ENCODE measurements at regions not wholly inside any gene's neighbourhood (a gene's known extent, or its start where the extent isn't known, plus 50 kb on each side); places are given as distances from the start of the nearest gene placed in this dataset.
"Not testable (repeated sequence)": the region's sequence is repeated elsewhere in the genome, so short reads cannot be mapped to it uniquely, and the experiment has no call there.

DNA sequence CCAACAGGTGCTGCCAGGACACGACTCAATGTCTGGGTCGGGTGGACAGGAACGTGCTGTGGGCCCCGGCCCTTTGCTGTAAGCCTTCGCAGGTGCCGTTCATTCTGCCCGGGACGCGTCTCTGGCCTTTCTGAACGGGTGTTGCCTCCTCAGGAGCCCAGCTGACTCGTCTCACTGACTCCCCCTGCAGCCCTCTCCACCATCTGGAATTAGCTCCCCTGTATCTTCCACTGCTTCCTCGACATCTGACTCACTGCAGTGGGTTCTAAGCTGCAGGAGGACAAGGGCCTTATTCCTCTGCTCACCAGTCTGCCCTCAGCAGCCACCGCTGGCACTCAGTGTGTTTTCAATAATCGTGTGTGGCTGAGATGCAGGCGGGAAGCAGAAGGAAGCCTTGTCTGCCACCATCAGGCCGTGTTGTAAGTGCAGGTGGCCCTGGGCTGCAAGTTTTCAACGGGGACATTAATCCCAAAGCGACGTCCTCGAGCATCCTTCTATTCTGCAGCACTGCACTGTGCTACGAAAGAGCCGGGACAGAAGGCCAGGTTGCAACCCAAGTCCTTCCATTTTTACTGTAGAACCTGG, 256.2 kb downstream of the FOXL1 start:
- no peak for DNase-seq (ENCODE audit: low spot score)

DNA sequence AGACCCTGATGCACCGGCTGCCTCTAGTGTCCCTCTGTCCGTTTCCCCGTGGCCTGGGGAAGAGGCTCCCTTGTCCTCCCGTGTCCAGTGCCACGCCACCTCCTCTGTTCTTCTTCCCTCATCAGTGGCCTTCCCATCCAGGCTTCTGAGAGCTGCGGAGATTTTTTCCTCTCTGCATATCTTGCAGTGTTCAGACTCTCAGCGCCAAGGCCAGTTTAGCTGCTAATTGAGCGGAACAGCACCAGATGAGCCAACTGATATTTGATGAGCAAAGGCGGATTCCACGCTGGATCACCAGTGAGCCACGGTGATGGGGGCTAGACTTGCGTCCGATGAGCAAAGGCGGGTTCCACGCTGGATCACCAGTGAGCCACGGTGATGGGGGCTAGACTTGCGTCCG, 257.6 kb downstream of the FOXL1 start:
- DNase-seq (ENCODE audit: low spot score): no peak

DNA sequence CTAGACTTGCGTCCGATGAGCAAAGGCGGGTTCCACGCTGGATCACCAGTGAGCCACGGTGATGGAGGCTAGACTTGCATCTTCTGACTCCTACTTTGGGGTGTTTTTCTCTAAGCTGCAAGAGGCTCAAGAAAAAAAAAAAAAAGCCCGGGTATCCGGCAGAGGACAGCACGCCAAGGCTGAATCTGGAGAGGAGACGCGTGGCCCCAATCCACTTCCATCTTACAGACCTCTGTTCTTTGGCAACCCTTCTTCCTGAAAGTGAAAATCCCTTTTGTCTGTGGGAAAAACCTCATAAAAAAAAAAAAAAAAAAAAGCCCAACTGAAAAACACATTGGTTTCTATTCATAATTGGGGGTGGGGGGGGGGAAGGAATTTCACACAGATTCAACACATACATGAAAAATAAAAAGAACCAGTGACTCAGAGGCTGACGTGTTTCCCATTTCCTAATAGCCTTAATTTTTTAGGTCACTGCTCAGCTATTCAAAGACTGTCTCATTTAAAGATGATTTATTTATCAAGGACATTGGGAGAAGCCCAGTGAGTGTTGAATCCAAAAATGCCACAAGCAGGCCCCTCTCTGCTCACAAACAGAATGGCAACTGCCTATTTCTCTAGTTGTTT, 258.3 kb downstream of the FOXL1 start:
- peak; percentile 79 for DNase-seq (ENCODE audit: low spot score)

DNA sequence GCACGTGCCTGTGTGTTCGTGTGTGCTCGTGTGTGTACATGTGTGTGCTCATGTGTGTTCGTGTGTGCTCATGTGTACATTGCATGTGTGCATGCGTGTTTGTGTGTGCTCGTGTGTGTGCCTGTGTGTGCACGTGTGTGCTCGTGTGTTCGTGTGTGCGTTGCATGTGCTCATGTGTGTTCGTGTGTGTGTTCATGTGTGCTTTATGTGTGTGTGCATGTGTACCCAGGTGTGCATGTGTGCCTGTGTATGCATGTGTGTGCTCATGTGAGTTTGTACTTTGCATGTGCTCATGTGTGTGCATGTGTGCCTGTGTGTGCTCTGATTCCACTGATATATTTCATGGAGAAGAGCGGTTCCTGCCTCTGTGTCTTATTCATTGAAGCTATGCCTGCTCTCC, 265.5 kb downstream of the FOXL1 start:
- no peak for DNase-seq (ENCODE audit: low spot score)

DNA sequence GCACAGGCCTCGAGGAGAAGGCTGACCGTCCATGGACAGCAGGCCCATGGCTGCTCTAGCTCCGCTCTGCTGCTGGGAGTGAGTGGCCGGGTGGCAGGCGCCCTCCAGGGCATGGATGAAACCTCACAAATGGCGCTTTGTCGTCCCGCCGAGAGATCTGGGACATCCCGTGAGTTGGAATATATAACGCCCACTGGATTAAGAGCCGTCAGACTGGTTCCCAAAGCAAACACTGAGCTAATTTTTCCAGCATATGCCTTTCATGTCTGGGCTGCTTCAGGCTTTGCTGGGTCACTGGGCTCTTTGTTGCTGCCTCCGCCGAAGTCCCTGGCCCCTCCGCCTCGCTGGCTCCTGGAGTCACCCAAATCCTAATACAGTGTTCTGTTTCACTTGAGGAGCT, 266.3 kb downstream of the FOXL1 start:
- DNase-seq (ENCODE audit: low spot score): no peak

DNA sequence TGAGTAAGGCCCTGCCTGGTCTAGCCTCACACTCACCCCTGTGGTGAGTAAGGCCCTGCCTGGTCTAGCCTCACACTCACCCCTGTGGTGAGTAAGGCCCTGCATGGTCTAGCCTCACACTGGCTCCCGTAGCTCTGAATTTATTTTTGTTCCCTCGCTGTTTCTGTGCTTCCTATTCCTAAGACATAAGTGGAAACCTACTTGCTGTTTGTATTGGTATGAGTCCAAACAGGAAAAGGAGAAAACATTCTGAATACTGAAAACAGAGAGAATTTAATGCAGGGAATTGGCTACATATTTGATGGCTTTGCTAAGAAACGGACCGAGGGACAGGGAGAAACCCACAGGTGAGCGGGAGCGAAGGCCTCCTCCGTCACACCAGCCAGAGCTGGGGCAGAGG, 267.8 kb downstream of the FOXL1 start:
- DNase-seq (ENCODE audit: low spot score): no peak

DNA sequence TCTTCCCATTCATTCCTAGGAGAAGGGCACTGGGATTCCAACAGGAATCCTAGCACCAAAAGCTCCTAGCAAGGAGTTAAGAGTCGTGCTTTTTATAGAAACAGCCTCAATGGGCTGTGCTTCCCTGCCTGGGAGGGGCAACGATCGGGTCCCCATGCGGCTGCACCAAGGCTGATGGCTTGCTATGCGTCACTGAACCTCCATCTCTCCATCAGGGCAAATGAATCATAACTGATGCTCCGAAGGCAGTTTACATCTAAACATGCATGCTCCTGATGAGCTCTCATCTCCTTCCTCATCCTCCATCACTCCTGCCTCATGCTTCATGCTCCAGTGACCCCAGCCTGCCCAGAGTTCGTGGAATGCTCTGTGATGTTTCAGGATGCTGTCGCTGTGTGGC, 270.5 kb downstream of the FOXL1 start:
- DNase-seq (ENCODE audit: low spot score): no peak

DNA sequence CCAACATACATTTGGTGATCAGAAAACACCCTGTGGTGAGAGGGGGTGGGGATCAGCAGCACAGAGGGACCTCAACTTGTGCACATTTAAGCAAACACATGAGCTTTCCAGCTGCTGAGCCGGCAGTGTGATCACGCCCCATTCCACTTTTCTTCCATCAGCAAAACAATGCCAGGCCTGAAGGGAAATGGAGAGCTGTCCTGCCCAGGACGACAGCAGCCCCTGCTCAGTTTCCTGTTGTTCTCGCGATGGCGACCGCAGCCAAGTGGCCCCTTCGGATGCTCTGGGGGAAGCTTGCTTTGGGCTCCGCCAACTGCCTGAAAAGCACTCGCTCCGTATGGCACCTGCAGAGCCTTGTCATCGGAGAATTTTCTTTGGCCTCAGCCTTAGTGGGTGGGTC, 272.3 kb downstream of the FOXL1 start:
- DNase-seq (ENCODE audit: low spot score): no peak

DNA sequence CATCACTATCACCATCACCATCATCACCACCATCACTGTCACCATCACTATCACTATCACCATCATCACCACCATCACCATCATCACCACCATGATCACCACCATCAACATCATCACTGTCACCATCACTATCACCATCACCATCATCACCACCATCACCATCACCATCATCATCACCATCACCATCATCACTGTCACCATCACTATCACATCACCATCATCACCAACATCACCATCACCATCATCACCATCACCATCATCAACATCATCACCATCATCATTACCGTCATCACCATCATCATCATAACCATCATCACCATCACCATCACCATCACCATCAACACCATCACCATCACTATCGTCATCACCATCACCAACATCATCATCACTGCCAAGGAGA, 273.8 kb downstream of the FOXL1 start:
- DNase-seq (ENCODE audit: low spot score): no peak

DNA sequence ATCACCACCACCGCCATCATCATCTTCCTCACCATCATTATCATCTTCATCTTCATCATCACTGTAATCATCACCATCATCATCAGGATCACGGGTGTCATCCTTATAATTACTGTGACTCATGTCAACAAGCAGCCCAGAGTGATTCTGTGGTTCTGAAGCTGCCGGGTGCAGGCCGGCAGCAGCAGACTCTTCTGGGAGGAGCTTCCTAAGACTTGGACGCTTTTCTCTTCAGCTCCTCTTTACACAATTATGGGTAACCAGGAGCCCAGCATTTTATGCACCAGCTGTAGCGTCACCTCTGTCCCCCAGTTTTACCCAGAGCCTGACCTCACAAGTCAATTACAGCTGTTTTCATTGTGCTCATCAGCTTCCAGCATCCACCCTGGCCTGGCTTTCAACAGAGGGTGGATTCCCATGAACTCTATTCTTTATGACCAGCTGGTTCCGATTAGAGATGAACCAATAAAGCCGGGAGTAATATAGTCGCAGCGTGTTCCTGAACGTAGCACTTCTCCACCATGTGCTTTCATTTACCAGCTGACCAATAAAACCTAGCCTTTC, 275.8 kb downstream of the FOXL1 start:
- DNase-seq (ENCODE audit: low spot score): peak; percentile 85

DNA sequence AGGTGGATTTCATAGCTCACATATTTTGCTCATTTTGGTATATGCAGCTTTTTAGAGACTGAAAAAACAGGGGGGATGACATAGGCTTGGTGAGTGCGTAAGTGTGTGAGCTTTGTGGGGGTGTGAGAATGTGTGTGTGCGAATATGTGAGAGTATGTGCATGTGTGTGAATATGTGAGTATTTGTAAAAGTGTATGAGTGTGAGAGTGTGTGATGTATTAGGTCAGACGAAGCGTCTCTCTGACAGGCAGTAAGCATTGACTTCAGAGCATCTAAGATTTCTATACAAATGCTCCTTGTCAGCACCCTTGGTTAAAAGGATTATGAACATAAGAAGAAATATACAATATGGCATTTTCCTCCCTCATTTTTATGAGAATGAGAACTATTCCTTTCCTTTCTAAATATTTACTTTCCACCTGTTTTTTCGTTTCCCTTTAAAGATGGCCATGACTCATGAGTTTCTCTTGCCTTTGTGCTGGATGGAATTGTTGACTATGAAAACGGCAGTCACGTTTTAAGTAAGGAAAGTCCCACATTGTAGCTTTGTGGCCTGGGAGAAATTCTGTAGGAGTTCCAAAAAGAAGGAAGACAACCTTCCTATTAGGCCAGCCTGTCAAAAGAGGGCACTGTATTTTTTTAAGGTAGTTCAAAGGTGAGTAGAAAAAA, 276.4 kb downstream of the FOXL1 start:
- DNase-seq (ENCODE audit: low spot score): peak; percentile 31

DNA sequence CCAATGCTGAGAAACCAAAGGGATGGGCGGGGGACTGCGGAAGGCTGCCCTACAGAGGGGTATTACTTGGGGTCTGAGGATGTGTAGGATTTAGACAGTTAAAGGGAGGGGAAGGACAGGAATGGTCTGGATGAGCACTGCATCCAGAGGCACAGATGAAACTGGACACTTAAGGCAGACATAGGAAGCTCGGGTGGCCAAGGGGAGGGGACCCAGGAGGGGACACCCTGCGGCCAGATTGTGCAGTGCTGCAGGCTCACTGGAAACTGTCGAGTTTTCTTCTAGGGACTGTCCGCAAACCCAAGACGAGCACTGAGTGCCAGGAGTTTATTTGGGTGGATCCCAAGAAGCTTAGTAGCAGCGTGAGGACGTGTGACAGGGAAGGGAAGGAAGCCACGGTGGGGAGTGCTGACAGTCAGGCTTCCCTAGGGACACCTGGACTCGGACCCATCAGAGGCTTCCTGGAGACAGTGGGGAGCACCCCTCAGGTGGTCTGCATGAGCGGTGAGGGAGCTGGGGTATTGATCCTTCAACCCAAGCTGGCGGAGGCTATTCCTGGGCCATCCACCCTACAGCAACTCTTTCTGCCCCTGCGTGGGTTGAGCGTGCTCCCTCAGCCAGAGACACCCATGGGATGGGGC, 278.7 kb downstream of the FOXL1 start:
- DNase-seq (ENCODE audit: low spot score): no peak

DNA sequence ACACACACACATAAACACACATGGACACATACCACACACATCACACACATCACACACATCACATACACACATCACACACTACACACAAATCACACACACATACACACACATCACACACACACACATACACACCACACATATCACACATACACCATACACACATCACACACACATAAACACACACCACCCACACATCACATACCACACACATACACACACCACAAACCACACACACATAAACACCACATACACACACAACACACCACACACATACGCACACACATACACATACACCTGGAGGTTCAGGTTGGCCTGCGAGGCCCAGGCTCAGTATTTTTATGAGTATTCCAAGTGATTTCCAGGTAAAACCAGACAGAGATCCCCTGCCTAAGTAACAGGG, 279.5 kb downstream of the FOXL1 start:
- DNase-seq (ENCODE audit: low spot score): no peak

DNA sequence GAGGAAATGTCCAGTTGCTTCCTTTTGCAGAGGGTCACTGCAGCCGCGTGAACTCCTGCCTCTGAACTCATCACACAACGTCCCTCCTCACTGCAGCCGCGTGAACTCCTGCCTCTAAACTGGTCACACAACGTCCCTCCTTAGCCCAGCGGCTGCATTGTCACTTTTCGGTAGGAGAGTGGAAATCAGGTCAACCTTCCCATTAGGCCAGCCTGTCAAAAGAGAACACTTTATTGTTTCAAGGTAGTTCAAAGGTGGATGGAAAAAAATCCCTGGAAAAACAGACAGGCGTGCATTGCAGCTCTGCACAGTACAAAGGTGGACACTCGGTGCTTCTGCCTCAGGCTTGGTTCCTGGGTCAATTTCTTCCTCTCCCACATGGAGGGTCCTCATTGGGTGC, 280.2 kb downstream of the FOXL1 start:
- DNase-seq (ENCODE audit: low spot score): no peak

DNA sequence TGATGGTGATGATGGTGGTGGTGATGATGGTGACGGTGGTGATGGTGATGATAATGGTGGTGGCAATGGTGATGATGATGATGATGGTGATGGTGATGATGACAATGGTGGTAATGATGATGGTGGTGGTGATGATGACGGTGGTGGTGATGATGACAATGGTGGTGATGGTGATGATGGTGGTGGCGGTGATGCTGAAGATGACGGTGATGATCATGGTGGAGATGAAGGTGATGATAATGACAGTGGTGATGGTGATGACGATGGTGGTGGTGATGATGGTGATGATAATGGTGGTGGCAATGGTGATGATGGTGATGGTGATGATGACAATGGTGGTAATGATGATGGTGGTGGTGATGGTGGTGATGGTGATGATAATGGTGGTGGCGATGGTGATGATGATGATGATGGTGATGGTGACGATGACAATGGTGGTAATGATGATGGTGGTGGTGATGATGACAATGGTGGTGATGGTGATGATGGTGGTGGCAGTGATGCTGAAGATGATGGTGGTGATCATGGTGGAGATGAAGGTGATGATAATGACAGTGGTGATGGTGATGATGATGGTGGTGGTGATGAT, 283.0 kb downstream of the FOXL1 start:
- DNase-seq (ENCODE audit: low spot score): not testable (repeated sequence)

DNA sequence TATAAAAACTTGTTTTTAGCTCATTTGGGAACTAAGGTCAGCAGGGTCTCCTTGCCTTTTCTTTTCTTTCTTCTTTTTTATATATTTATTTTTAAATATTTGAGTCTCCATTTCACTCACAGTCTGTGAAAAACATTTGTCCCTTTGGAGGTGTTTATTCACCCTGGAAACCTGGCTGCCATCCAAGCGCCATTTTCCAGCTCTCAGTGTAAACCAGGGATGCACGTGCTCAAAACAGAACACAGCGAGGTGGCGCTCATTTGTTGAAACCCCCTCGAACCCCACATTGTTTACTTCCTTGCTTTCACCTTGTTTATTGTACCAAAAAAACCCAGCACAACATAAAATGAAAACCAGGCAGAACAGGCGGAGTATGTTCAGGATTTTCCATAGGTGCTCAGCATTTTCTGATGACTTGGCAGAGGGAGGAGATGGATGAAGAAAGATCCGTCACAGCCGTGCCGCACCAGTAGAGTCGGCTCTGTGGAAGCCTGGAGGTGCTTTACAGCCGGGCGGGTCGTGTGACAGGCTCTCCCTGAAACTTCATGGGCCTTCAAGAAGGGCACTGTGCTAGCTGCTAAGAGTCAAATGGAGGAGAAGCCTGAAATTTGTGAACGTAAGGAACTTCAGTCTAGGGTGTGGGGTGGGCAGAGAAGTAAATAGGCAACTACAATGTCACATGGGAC, 284.4 kb downstream of the FOXL1 start:
- DNase-seq (ENCODE audit: low spot score): no peak

DNA sequence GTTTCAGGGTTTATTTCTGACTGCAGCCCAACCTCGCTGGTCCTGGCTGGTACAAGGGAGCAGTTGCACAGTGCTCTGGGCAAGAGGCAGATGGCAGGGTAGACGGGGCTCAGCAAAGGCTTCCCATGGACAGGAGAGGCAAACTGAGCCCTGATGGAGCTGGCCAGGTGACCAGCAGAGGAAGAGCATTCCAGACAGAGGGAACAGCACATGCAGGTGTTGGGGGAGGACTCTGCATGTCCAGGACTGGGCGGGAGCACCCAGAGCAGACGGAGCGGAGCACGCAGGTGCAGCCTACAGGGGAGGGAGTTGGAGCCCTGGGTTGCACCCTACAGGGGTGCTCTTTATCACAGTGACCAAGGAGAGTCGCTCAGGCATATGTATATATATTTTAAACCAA, 285.3 kb downstream of the FOXL1 start:
- DNase-seq (ENCODE audit: low spot score): no peak

DNA sequence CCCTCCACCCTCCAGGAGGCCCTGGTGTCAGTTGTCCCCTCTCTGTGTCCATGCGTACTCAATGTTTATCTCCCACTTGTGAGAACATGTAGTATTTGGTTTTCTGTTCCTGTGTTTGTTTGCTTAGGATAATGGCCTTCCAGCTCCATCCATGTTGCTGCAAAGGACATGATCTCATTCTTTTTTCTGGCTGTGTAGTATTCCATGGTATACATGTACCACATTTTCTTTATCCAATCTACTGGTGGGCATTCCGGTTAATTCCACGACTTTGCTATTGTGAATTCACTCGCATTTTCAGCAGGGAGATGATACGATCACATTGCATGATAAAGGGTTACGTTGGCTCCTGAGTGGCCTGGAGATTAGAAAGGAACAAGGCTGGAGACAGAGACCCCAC, 286.2 kb downstream of the FOXL1 start:
- DNase-seq (ENCODE audit: low spot score): no peak

DNA sequence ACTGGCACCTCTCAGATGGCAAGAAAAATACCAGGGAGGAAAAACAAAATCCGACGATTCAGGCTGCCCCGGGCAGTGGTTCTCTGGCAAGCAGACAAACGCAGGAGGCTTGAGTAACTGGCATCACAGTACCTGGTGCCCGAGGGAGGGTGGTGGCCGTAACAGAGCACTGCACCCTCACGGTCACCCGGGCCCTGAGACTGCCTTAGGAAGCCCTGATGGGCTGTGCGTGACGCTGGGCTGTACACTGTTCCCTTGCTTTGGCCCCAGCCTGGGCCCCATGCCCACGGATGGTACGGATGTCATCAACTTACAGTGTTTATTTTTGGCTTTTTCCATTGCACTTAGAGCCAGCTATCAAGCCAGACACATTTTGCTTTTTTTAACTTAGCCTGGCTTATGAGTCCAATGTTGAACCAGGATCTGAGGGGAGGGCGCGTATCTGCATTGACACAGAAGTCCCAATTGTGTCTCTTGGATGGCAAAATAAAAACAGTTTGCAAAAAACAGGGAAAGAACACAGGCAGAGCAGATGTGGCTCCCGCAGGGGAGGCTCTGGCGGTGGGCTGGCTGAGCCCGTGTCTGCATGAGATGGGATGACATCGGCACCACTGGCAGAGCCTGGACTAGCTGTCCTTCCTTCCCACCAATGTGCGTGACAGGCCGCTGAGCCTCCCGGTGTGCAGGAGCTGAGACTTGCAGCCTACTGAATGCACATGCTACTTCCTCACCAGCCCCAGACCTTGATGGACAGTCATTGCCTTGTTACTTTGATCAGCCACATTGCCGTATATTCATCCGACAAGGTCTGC, 287.7 kb downstream of the FOXL1 start:
- peak; percentile 51 for DNase-seq (ENCODE audit: low spot score)

DNA sequence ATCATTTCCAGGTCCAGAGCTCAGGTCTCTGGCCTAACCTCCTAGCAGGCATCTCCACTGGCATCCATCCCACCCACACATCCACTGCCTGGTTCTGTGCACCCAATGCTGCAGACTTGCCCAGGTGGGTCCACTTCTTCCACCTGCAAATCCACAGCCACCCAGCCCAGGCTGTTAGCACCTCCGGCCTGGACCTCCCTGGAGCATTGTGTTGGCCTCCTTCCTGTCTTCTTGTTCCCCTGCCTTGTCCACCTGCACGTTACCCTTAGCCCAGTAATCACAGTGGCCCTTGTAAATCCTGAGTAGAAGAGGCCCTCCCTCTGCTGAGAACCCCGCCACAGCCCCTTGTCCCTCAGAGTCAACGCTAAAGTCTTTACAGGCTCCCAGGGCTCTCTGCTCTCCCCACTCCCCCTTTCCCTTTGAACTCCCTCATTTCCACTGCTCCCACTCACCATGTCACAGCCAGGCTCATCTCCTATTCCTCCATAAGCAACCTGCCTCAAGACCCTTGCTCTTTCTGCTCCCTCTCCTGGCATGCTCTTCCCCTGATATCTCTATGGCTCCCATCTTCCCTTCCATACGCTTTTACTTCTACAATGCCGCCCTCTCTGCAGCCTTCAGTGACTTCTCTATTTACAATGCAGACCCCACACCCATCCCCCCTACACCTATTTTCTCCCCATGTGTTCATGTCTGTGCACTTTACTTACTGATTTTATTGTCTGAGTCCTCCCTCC, 288.8 kb downstream of the FOXL1 start:
- DNase-seq (ENCODE audit: low spot score): no peak
